PFSK-1 (cell line): ENCODE measurements at regions not wholly inside any gene's neighbourhood (a gene's known extent, or its start where the extent isn't known, plus 50 kb on each side); places are given as distances from the start of the nearest gene placed in this dataset.

Experiments
- POLR2AphosphoS5 ChIP-seq: IDR thresholded peaks from 2 replicates; pipeline ENCODE4 v1.6.1; 2012; ENCODE audit warnings: low read depth, mild to moderate bottlenecking, control low read depth, low read length, moderate library complexity
- REST ChIP-seq, 2 experiments: IDR thresholded peaks; 2 replicates each; pipeline versions ENCODE4 v1.6.1 to v1.8.0; 2011 to 2012; ENCODE audit warnings: low read depth in 2 of 2, low read length in 2 of 2, control low read depth in 1 of 2, inconsistent platforms in 1 of 2, mild to moderate bottlenecking in 1 of 2, moderate library complexity in 1 of 2; ENCODE audit not compliant: insufficient read depth in 1 of 2

- TF ChIP-seq REST (IDR thresholded peaks at IDR 0.05; ENCODE audit: insufficient read depth in 1 of 2, low read depth in 2 of 2, low read length in 2 of 2), result no peak
- no peak for TF ChIP-seq POLR2AphosphoS5
These were observed 70.0 kb upstream of the ETS2 start for GRCh38 chr21:38735626-38736206.
